ENCODE measurements at regions not wholly inside any gene's neighbourhood (a gene's known extent, or its start where the extent isn't known, plus 50 kb on each side); places are given as distances from the start of the nearest gene placed in this dataset.
A peak's percentile ranks its signal among the peaks of the same experiment; 100 is the strongest.
"Not testable (repeated sequence)": the region's sequence is repeated elsewhere in the genome, so short reads cannot be mapped to it uniquely, and the experiment has no call there.

DNA sequence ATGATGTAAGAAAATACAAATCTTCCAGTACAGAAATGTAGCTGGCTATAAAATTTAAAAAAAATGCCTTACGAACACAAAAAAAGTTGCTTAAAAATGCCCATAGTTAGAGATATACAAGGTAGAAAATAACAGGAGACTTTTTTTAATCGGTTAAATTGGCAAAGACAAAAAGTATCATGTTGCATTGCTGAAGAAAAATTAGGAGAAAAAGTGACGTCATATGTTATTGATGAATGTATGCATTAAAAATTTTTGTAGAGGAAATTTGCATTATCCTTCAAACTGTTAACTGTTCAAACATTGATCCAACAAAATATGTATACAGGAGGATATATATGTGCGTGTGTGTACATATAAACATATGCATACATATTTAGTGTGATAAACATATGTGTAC, 1634.4 kb upstream of the PCDH7 start:
- Histone ChIP-seq H3K36me3 (ENCODE audit: control insufficient read depth in 1 of 2, insufficient read depth in 2 of 2, low read length in 1 of 2) (no peaks in the 10 kb centered on the region), H3K4me3 (ENCODE audit: low read length in 2 of 2) (no peak overlapping the region), H3K27me3 (ENCODE audit: control insufficient read depth in 1 of 2, insufficient read depth in 2 of 2, low read length in 1 of 2) (no peaks in the 10 kb centered on the region), H3K4me1 (ENCODE audit: control insufficient read depth in 1 of 2, insufficient read depth in 2 of 2, low read length in 2 of 2) (no peaks in the 10 kb centered on the region), H3K27ac (ENCODE audit: low read depth in 1 of 2, low read length in 2 of 2) (no peak overlapping the region), H3K9me3 (ENCODE audit: control insufficient read depth, low read length) (no peaks in the 10 kb centered on the region)
- intact Hi-C loops (cut with DNase I), result no loop called here
- ATAC-seq (ENCODE audit: low FRiP score) (no peak), DNase-seq (no peak)
- WGBS, 2 donors, result 82 to 86% methylated on average over 4 of the region's 4 CpGs

DNA sequence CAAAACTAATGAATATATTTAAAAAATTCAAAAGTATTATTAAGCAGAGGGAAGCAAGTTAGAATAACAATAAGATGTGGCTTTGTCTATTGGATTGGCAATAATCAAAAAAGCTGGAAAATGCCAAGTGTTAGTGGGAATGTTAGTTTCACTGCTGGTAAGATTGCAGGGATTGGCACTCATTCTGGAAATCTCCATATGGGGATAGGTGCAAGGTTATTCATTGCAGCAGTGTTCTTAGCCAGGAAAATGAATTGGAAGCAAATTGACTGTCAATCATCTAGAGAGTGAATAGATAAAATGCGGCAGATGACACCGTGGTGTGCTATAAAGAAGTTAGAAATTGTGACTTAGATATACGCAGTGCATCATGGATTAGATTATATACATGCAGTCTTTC, 1615.5 kb upstream of the PCDH7 start:
- WGBS, 2 donors, result 91 to 95% methylated on average over 3 of the region's 3 CpGs

DNA sequence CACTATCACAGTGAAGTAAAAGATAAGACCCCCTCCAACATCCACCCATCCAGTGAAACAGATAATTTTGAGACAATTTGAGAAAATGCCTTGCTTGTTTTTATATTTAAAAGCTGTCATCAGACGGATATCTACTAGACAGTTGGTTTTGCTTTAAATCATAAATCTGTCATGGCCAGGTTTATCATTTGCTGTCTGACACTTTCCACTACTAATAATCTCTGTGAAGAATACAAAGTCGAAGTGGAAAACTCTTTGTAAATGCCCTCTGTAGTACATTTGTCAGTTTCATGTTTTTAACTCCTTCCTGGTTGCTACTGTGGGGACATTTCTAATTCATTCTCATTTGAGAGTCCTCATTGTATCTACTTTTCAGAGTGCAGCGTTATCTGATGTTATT, 1606.2 kb upstream of the PCDH7 start:
- H3K4me3 ChIP-seq (ENCODE audit: low read length in 2 of 2), result no peak overlapping the region
- intact Hi-C loops (cut with DNase I), result no loop called here
- no peaks in the 10 kb centered on the region for H3K9me3 ChIP-seq (ENCODE audit: control insufficient read depth, low read length)
- H3K27me3 ChIP-seq (ENCODE audit: control insufficient read depth in 1 of 2, insufficient read depth in 2 of 2, low read length in 1 of 2), result no peaks in the 10 kb centered on the region
- no peak overlapping the region for H3K27ac ChIP-seq (ENCODE audit: low read depth in 1 of 2, low read length in 2 of 2)
- DNase-seq (no peak), ATAC-seq (ENCODE audit: low FRiP score) (no peak)
- no peaks in the 10 kb centered on the region for H3K4me1 ChIP-seq (ENCODE audit: control insufficient read depth in 1 of 2, insufficient read depth in 2 of 2, low read length in 2 of 2)
- 23 to 25% methylated on average over 3 of the region's 3 CpGs for WGBS, 2 donors
- no peaks in the 10 kb centered on the region for H3K36me3 ChIP-seq (ENCODE audit: control insufficient read depth in 1 of 2, insufficient read depth in 2 of 2, low read length in 1 of 2)

More for the DNA sequence above, 1615.5 kb upstream of the PCDH7 start:
- Histone ChIP-seq H3K4me3 (ENCODE audit: low read length in 2 of 2) (no peak overlapping the region), H3K27ac (ENCODE audit: low read depth in 1 of 2, low read length in 2 of 2) (no peak overlapping the region), H3K36me3 (ENCODE audit: control insufficient read depth in 1 of 2, insufficient read depth in 2 of 2, low read length in 1 of 2) (no peaks in the 10 kb centered on the region), H3K4me1 (ENCODE audit: control insufficient read depth in 1 of 2, insufficient read depth in 2 of 2, low read length in 2 of 2) (no peaks in the 10 kb centered on the region), H3K9me3 (ENCODE audit: control insufficient read depth, low read length) (no peaks in the 10 kb centered on the region), H3K27me3 (ENCODE audit: control insufficient read depth in 1 of 2, insufficient read depth in 2 of 2, low read length in 1 of 2) (no peaks in the 10 kb centered on the region)
- intact Hi-C loops (cut with DNase I), result no loop called here
- no peak for ATAC-seq (ENCODE audit: low FRiP score)
- no peak for DNase-seq

DNA sequence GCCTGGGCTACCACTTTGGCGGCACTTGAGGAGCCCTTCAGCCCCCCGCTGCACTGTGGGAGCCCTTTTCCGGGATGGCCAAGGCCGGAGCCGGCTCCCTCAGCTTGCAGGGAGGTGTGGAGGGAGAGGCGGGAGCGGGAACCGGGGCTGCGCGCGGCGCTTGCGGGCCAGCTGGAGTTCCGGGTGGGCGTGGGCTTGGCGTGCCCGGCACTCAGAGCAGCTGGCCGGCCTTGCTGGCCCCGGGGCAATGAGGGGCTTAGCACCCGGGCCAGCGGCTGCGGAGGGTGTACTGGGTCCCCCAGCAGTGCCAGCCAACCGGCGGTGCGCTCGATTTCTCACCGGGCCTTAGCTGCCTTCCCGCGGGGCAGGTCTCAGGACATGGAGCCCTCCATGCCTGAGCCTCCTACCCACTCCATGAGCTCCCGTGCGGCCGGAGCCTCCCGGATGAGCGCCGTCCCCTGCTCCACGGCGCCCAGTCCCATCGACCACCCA, 1602.9 kb upstream of the PCDH7 start:
- DNase-seq, result peak in 1 of 2 donors; percentile 65
- intact Hi-C loops (cut with DNase I), result not testable (repeated sequence)

DNA sequence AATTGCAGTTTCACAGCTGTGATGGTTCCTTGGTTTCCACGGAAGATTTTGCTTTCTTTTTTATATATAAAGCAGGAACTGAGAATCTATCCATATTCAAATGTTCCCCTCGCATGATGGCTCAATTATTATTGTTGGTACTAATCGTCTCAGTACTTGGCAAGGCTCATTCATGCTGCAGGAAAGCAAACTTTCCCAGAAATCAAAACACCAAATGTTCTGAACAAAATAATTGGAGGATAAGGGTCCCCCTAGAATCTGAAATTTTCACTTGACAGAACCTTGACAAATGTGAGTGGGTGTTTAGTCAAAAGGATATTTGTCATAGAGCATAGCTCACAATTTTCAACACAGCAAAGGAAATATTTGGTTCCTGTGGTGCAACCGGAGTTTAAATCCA, 1598.6 kb upstream of the PCDH7 start:
- no peaks in the 10 kb centered on the region for H3K9me3 ChIP-seq (ENCODE audit: control insufficient read depth, low read length)
- H3K4me1 ChIP-seq (ENCODE audit: control insufficient read depth in 1 of 2, insufficient read depth in 2 of 2, low read length in 2 of 2), result no peaks in the 10 kb centered on the region
- no peak overlapping the region for H3K27ac ChIP-seq (ENCODE audit: low read depth in 1 of 2, low read length in 2 of 2)
- H3K27me3 ChIP-seq (ENCODE audit: control insufficient read depth in 1 of 2, insufficient read depth in 2 of 2, low read length in 1 of 2), result peaks cover 0 to 2% of the 10 kb centered on the region in 2 donors
- H3K36me3 ChIP-seq (ENCODE audit: control insufficient read depth in 1 of 2, insufficient read depth in 2 of 2, low read length in 1 of 2), result no peaks in the 10 kb centered on the region
- H3K4me3 ChIP-seq (ENCODE audit: low read length in 2 of 2), result no peak overlapping the region
- 6 to 9% methylated on average over 4 of the region's 4 CpGs for WGBS, 2 donors
- DNase-seq, result no peak
- intact Hi-C loops (cut with DNase I), result no loop called here
- no peak for ATAC-seq (ENCODE audit: low FRiP score)

More for the DNA sequence above, 1602.9 kb upstream of the PCDH7 start:
- ATAC-seq (ENCODE audit: low FRiP score); H3K27me3 ChIP-seq (ENCODE audit: control insufficient read depth in 1 of 2, insufficient read depth in 2 of 2, low read length in 1 of 2); H3K4me3 ChIP-seq (ENCODE audit: low read length in 2 of 2); H3K9me3 ChIP-seq (ENCODE audit: control insufficient read depth, low read length); H3K27ac ChIP-seq (ENCODE audit: low read depth in 1 of 2, low read length in 2 of 2); H3K36me3 ChIP-seq (ENCODE audit: control insufficient read depth in 1 of 2, insufficient read depth in 2 of 2, low read length in 1 of 2); H3K4me1 ChIP-seq (ENCODE audit: control insufficient read depth in 1 of 2, insufficient read depth in 2 of 2, low read length in 2 of 2): not testable (repeated sequence)
- 96% methylated on average over 35 to 38 of the region's 38 CpGs for WGBS, 2 donors

DNA sequence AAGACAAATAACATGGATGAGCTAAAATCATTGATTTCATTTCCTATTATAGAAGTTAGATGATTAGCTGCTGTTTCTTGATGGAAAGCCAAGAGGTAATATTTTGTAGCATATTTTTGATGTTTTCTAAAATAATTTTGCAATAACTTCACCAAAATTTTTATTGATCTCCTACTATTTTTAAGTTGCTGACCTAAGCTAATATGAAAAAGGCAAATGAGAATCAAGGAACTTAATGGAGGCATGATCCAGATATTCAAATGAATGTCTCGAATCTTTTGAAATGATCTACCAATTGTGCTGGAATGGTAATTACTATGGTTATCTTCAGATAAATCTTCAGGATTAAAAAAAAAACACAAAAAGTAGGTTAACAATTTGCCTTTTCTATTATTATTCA, 1591.4 kb upstream of the PCDH7 start:
- H3K27me3 ChIP-seq (ENCODE audit: control insufficient read depth in 1 of 2, insufficient read depth in 2 of 2, low read length in 1 of 2), result peaks cover 0 to 2% of the 10 kb centered on the region in 2 donors
- no peak overlapping the region for H3K27ac ChIP-seq (ENCODE audit: low read depth in 1 of 2, low read length in 2 of 2)
- intact Hi-C loops (cut with DNase I), result no loop called here
- H3K4me1 ChIP-seq (ENCODE audit: control insufficient read depth in 1 of 2, insufficient read depth in 2 of 2, low read length in 2 of 2), result no peaks in the 10 kb centered on the region
- H3K9me3 ChIP-seq (ENCODE audit: control insufficient read depth, low read length), result no peaks in the 10 kb centered on the region
- ATAC-seq (ENCODE audit: low FRiP score) (no peak), DNase-seq (no peak)
- WGBS, 2 donors, result 86 to 91% methylated on average over 1 of the region's 1 CpG
- no peaks in the 10 kb centered on the region for H3K36me3 ChIP-seq (ENCODE audit: control insufficient read depth in 1 of 2, insufficient read depth in 2 of 2, low read length in 1 of 2)
- no peak overlapping the region for H3K4me3 ChIP-seq (ENCODE audit: low read length in 2 of 2)

DNA sequence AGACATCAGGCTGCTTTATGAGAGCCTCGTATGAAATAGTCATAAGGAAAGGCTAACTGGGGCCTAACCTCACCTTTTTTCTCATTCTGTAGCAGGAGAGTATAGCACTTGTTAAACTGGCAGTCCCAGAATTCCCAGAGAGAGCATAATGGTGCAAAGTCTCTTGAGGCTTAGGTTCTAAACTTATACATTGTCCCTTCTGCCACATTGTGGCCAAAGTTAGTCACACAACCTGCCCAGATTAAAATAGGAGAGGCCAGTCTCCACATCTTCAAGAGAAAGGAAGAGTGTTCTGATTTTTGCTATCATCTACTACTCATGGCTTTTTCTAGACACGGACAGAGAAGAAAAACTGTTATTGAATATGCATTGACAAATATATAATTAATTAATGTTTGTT, 1588.9 kb upstream of the PCDH7 start:
- Histone ChIP-seq H3K9me3 (ENCODE audit: control insufficient read depth, low read length) (no peaks in the 10 kb centered on the region), H3K4me3 (ENCODE audit: low read length in 2 of 2) (no peak overlapping the region), H3K27me3 (ENCODE audit: control insufficient read depth in 1 of 2, insufficient read depth in 2 of 2, low read length in 1 of 2) (peaks cover 0 to under 1% of the 10 kb centered on the region in 2 donors), H3K27ac (ENCODE audit: low read depth in 1 of 2, low read length in 2 of 2) (no peak overlapping the region), H3K36me3 (ENCODE audit: control insufficient read depth in 1 of 2, insufficient read depth in 2 of 2, low read length in 1 of 2) (no peaks in the 10 kb centered on the region), H3K4me1 (ENCODE audit: control insufficient read depth in 1 of 2, insufficient read depth in 2 of 2, low read length in 2 of 2) (no peaks in the 10 kb centered on the region)
- ATAC-seq (ENCODE audit: low FRiP score), result no peak
- intact Hi-C loops (cut with DNase I), result no loop called here
- no peak for DNase-seq
- WGBS, 2 donors, result 77 to 79% methylated on average over 2 of the region's 2 CpGs

DNA sequence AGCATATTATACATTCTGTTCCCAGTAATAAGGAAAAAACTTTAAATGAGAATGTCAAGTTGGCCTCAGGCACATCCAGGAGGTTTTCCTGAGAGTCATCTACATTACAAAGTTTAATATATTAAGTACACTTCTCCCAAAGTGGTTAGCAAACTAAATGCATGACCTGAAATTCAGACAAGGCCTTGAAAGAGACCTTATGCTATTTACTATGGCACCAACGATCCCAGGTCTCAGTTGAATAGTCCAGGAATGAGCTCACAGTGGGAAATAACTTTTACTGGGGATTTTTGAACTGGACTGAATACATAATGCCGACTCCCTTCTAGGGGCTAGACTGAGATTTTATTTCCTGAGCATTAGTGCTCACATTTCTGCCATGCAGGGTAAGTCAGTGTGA, 1577.5 kb upstream of the PCDH7 start:
- DNase-seq (no peak), ATAC-seq (ENCODE audit: low FRiP score) (no peak)
- no peak overlapping the region for H3K27ac ChIP-seq (ENCODE audit: low read depth in 1 of 2, low read length in 2 of 2)
- no peak overlapping the region for H3K4me3 ChIP-seq (ENCODE audit: low read length in 2 of 2)
- no peaks in the 10 kb centered on the region for H3K27me3 ChIP-seq (ENCODE audit: control insufficient read depth in 1 of 2, insufficient read depth in 2 of 2, low read length in 1 of 2)
- intact Hi-C loops (cut with DNase I), result no loop called here
- H3K36me3 ChIP-seq (ENCODE audit: control insufficient read depth in 1 of 2, insufficient read depth in 2 of 2, low read length in 1 of 2), result no peaks in the 10 kb centered on the region
- H3K9me3 ChIP-seq (ENCODE audit: control insufficient read depth, low read length), result no peaks in the 10 kb centered on the region
- 50 to 54% methylated on average over 2 of the region's 2 CpGs for WGBS, 2 donors
- H3K4me1 ChIP-seq (ENCODE audit: control insufficient read depth in 1 of 2, insufficient read depth in 2 of 2, low read length in 2 of 2), result no peaks in the 10 kb centered on the region

DNA sequence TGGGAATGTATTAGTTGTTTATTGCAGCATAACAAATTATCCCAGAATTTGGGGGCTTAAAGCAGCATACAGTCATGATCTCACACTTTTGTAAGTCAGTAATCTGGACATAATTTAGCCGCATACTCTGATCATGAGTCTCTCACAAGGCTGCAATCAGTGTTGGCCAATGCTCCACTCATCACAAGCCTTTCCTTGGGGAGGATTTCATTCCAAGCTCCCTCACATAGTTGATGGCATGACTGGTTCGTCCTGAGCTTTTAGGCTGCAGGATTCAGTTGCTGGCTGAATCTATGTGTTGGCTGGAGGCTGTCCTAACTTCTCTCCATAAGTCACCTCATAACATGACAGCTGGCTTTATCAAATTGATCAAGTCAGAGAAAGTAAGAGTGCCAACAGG, 1568.6 kb upstream of the PCDH7 start:
- intact Hi-C loops (cut with DNase I), result no loop called here
- Histone ChIP-seq H3K9me3 (ENCODE audit: control insufficient read depth, low read length) (peaks cover 1% of the 10 kb centered on the region), H3K4me1 (ENCODE audit: control insufficient read depth in 1 of 2, insufficient read depth in 2 of 2, low read length in 2 of 2) (no peaks in the 10 kb centered on the region), H3K36me3 (ENCODE audit: control insufficient read depth in 1 of 2, insufficient read depth in 2 of 2, low read length in 1 of 2) (no peaks in the 10 kb centered on the region), H3K4me3 (ENCODE audit: low read length in 2 of 2) (no peak overlapping the region), H3K27ac (ENCODE audit: low read depth in 1 of 2, low read length in 2 of 2) (no peak overlapping the region), H3K27me3 (ENCODE audit: control insufficient read depth in 1 of 2, insufficient read depth in 2 of 2, low read length in 1 of 2) (no peaks in the 10 kb centered on the region)
- ATAC-seq (ENCODE audit: low FRiP score), result no peak
- 62 to 63% methylated on average over 2 of the region's 2 CpGs for WGBS, 2 donors
- DNase-seq, result no peak
